Panc1 (cell line): ENCODE measurements at regions not wholly inside any gene's neighbourhood (a gene's known extent, or its start where the extent isn't known, plus 50 kb on each side); places are given as distances from the start of the nearest gene placed in this dataset.

Experiments used
- CTCF ChIP-seq: fragments of 450-650 bp; IDR thresholded peaks from 2 replicates; pipeline ENCODE4 v1.5.1; 2017; ENCODE audit warnings: mild to moderate bottlenecking
- POLR2AphosphoS5 ChIP-seq: IDR thresholded peaks from 2 replicates; pipeline ENCODE4 v1.6.1; 2012; ENCODE audit warnings: mild to moderate bottlenecking, low read depth, low read length, moderate library complexity
- REST ChIP-seq, 2 experiments: IDR thresholded peaks; 2 replicates each; pipeline ENCODE4 v1.6.1; 2011 to 2012; ENCODE audit warnings: low read depth in 2 of 2, control low read depth in 1 of 2, low read length in 1 of 2, mild to moderate bottlenecking in 1 of 2, moderate library complexity in 1 of 2; ENCODE audit not compliant: insufficient read depth in 1 of 2
- TCF7L2 ChIP-seq: IDR thresholded peaks from 2 replicates; pipeline ENCODE4 v1.6.1; 2011; ENCODE audit warnings: mild to moderate bottlenecking, low read depth, low read length, inconsistent platforms

GRCh38 chr10:9018195-9019173 is 964.0 kb downstream of the GATA3 start:
- TF ChIP-seq CTCF, result no peak
- TF ChIP-seq POLR2AphosphoS5, result no peak
- no peak for TF ChIP-seq REST (IDR thresholded peaks at IDR 0.05; ENCODE audit: insufficient read depth in 1 of 2, low read depth in 2 of 2, low read length in 1 of 2)
- TF ChIP-seq TCF7L2, result no peak
